ENCODE measurements at regions not wholly inside any gene's neighbourhood (a gene's known extent, or its start where the extent isn't known, plus 50 kb on each side); places are given as distances from the start of the nearest gene placed in this dataset.
"Not testable (repeated sequence)": the region's sequence is repeated elsewhere in the genome, so short reads cannot be mapped to it uniquely, and the experiment has no call there.

- DNase-seq (ENCODE audit: low spot score) = no peak
Observed at GRCh38 chr16:24624102-24624501, 84.7 kb downstream of the RBBP6 start.

- DNase-seq (ENCODE audit: low spot score) = no peak
Observed at GRCh38 chr16:24626256-24626655, 86.9 kb downstream of the RBBP6 start.

GRCh38 chr16:24634919-24635318, 94.5 kb upstream of the TNRC6A start:
- no peak for DNase-seq (ENCODE audit: low spot score)

- DNase-seq (ENCODE audit: low spot score) = peak; percentile 71
Observed at GRCh38 chr16:24635900-24636610, 93.4 kb upstream of the TNRC6A start.

- no peak for DNase-seq (ENCODE audit: low spot score)
Observed at GRCh38 chr16:24639769-24640168, 89.7 kb upstream of the TNRC6A start.

- DNase-seq (ENCODE audit: low spot score) = no peak
Observed at GRCh38 chr16:24643489-24643888, 86.0 kb upstream of the TNRC6A start.

- DNase-seq (ENCODE audit: low spot score) = no peak
Observed at GRCh38 chr16:24645739-24646645, 83.5 kb upstream of the TNRC6A start.

- DNase-seq (ENCODE audit: low spot score) = no peak
Observed at GRCh38 chr16:24646646-24646995, 82.8 kb upstream of the TNRC6A start.

GRCh38 chr16:24652209-24652712, 77.2 kb upstream of the TNRC6A start:
- no peak for DNase-seq (ENCODE audit: low spot score)

- DNase-seq (ENCODE audit: low spot score) = no peak
Observed at GRCh38 chr16:24652803-24653202, 76.6 kb upstream of the TNRC6A start.

- DNase-seq (ENCODE audit: low spot score) = no peak
Observed at GRCh38 chr16:24653725-24654124, 75.7 kb upstream of the TNRC6A start.

- DNase-seq (ENCODE audit: low spot score) = not testable (repeated sequence)
Observed at GRCh38 chr16:24665942-24666341, 63.5 kb upstream of the TNRC6A start.

GRCh38 chr16:24667244-24667764, 62.1 kb upstream of the TNRC6A start:
- no peak for DNase-seq (ENCODE audit: low spot score)

GRCh38 chr16:24668481-24669061, 60.9 kb upstream of the TNRC6A start:
- no peak for DNase-seq (ENCODE audit: low spot score)

GRCh38 chr16:24670623-24671454, 58.6 kb upstream of the TNRC6A start:
- peak; percentile 57 for DNase-seq (ENCODE audit: low spot score)

GRCh38 chr16:24671455-24671954, 57.9 kb upstream of the TNRC6A start:
- DNase-seq (ENCODE audit: low spot score) = no peak

GRCh38 chr16:24673155-24673554, 56.3 kb upstream of the TNRC6A start:
- DNase-seq (ENCODE audit: low spot score) = no peak

GRCh38 chr16:24674877-24675276, 54.6 kb upstream of the TNRC6A start:
- no peak for DNase-seq (ENCODE audit: low spot score)

GRCh38 chr16:24677388-24677787, 52.1 kb upstream of the TNRC6A start:
- DNase-seq (ENCODE audit: low spot score) = no peak

Data from D341Med (cell line).